DND-41 (cell line): ENCODE measurements at regions not wholly inside any gene's neighbourhood (a gene's known extent, or its start where the extent isn't known, plus 50 kb on each side); places are given as distances from the start of the nearest gene placed in this dataset.

Source experiments
- CTCF ChIP-seq: IDR thresholded peaks from 2 replicates; pipeline ENCODE4 v1.5.1; 2012; ENCODE audit warnings: borderline replicate concordance, low read length, moderate library complexity, mild to moderate bottlenecking; ENCODE audit not compliant: poor library complexity, severe bottlenecking; ENCODE audit errors: extremely low read depth
- EZH2 ChIP-seq: IDR thresholded peaks from 3 replicates; pipeline ENCODE4 v1.6.1; 2012; ENCODE audit warnings: borderline replicate concordance, low read depth, mild to moderate bottlenecking, moderate library complexity, low read length, inconsistent platforms; ENCODE audit not compliant: severe bottlenecking

DNA sequence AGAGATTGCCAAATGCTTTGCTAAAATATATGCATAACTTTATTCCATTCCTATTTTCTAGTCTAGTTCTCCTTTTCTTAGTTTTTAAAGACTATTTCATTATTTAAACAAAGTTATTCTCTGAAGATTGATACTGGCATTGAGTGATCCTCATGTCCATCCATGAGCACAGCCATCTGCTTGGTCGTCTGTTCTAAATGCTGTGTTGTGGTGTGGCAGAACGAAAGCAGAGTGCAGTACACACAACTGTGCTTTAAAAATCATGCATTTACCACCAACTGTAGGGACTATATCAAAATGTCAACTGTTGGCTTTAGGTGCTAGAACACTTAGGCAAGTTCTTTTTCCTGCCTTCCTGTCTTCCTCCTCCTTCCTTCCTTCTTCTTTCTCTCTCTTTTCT lies 226.6 kb downstream of the ACKR3 start:
- TF ChIP-seq CTCF (no peak), EZH2 (no peak)
